H9 (cell line): ENCODE measurements at regions not wholly inside any gene's neighbourhood (a gene's known extent, or its start where the extent isn't known, plus 50 kb on each side); places are given as distances from the start of the nearest gene placed in this dataset.

Experiments used
- DNase-seq: peaks from one replicate; pipeline ENCODE4 v3.0.0-alpha.2; 2017
- H2AFZ ChIP-seq: one replicate; pipeline ENCODE4 v1.6.1; 2013; ENCODE audit warnings: mild to moderate bottlenecking, low read length, control low read depth, moderate library complexity
- H2AK5ac ChIP-seq: 2 replicates; pipeline ENCODE4 v1.6.1; 2013; ENCODE audit warnings: low read length, control low read depth, mixed read lengths; ENCODE audit not compliant: insufficient read length
- H2BK120ac ChIP-seq: one replicate; pipeline ENCODE4 v1.6.1; 2013; ENCODE audit warnings: low read depth, mild to moderate bottlenecking, low read length, control low read depth, inconsistent platforms; ENCODE audit not compliant: poor library complexity, severe bottlenecking
- H2BK12ac ChIP-seq: 2 replicates; pipeline ENCODE4 v1.6.1; 2013; ENCODE audit warnings: low read length, control low read depth, mixed read lengths, low read depth; ENCODE audit not compliant: insufficient read length
- H2BK15ac ChIP-seq: 2 replicates; pipeline ENCODE4 v1.6.1; 2013; ENCODE audit warnings: low read depth, low read length, control low read depth
- H2BK20ac ChIP-seq: one replicate; pipeline ENCODE4 v1.6.1; 2013; ENCODE audit warnings: low read depth, mild to moderate bottlenecking, low read length, control low read depth, inconsistent platforms; ENCODE audit not compliant: poor library complexity, severe bottlenecking
- H2BK5ac ChIP-seq: 2 replicates; pipeline ENCODE4 v1.6.1; 2013; ENCODE audit warnings: low read length, control low read depth, mixed read lengths; ENCODE audit not compliant: insufficient read length
- H3K14ac ChIP-seq: 2 replicates; pipeline ENCODE4 v1.6.1; 2013; ENCODE audit warnings: low read length, control low read depth; ENCODE audit not compliant: insufficient read depth
- H3K18ac ChIP-seq: 2 replicates; pipeline ENCODE4 v1.6.1; 2013; ENCODE audit warnings: low read depth, mild to moderate bottlenecking, mixed read lengths, low read length, control low read depth; ENCODE audit not compliant: insufficient read length
- H3K23ac ChIP-seq: 2 replicates; pipeline ENCODE4 v1.6.1; 2013; ENCODE audit warnings: low read length, control low read depth, mixed read lengths, low read depth; ENCODE audit not compliant: insufficient read length
- H3K23me2 ChIP-seq: 2 replicates; pipeline ENCODE4 v1.6.1; 2013; ENCODE audit warnings: low read depth, mild to moderate bottlenecking, mixed read lengths, low read length, control low read depth; ENCODE audit not compliant: insufficient read length, poor library complexity, severe bottlenecking
- H3K27ac ChIP-seq: 2 replicates; pipeline ENCODE4 v1.5.1; 2013; ENCODE audit warnings: low read length, control low read depth, mixed read lengths, low read depth; ENCODE audit not compliant: insufficient read length
- H3K27me3 ChIP-seq: 2 replicates; pipeline ENCODE4 v1.6.1; 2013; ENCODE audit warnings: low read length, control low read depth, inconsistent platforms; ENCODE audit not compliant: insufficient read depth
- H3K4ac ChIP-seq: 2 replicates; pipeline ENCODE4 v1.6.1; 2013; ENCODE audit warnings: low read depth, mild to moderate bottlenecking, control low read depth, inconsistent platforms, low read length, moderate library complexity
- H3K4me1 ChIP-seq: 2 replicates; pipeline ENCODE4 v1.6.1; 2013; ENCODE audit warnings: low read length, control low read depth, inconsistent platforms; ENCODE audit not compliant: insufficient read depth
- H3K4me2 ChIP-seq: 2 replicates; pipeline ENCODE4 v1.6.1; 2013; ENCODE audit warnings: low read length, control low read depth, mixed read lengths; ENCODE audit not compliant: insufficient read length, insufficient read depth
- H3K56ac ChIP-seq: 2 replicates; pipeline ENCODE4 v1.6.1; 2013; ENCODE audit warnings: low read depth, mild to moderate bottlenecking, mixed read lengths, low read length, control low read depth; ENCODE audit not compliant: insufficient read length
- H3K79me1 ChIP-seq: 2 replicates; pipeline ENCODE4 v1.6.1; 2013; ENCODE audit warnings: low read depth, mild to moderate bottlenecking, moderate library complexity, low read length, control low read depth, inconsistent platforms; ENCODE audit not compliant: insufficient read depth, poor library complexity, severe bottlenecking
- H3K79me2 ChIP-seq: 2 replicates; pipeline ENCODE4 v1.6.1; 2013; ENCODE audit warnings: low read length, control low read depth, inconsistent platforms; ENCODE audit not compliant: insufficient read depth
- H3K9ac ChIP-seq: 2 replicates; pipeline ENCODE4 v1.6.1; 2013; ENCODE audit warnings: low read length, control low read depth, mixed read lengths; ENCODE audit not compliant: insufficient read length; ENCODE audit errors: extremely low read depth
- H3K9me3 ChIP-seq: one replicate; pipeline ENCODE4 v1.6.1; 2013; ENCODE audit warnings: low read depth, low read length, inconsistent platforms; ENCODE audit not compliant: control insufficient read depth
- H3T11ph ChIP-seq: one replicate; pipeline ENCODE4 v1.6.1; 2013; ENCODE audit warnings: mild to moderate bottlenecking, low read length, control low read depth, inconsistent platforms
- H4K20me1 ChIP-seq: one replicate; pipeline ENCODE4 v1.6.1; 2013; ENCODE audit not compliant: control insufficient read depth, insufficient read length, insufficient read depth
- H4K5ac ChIP-seq: 2 replicates; pipeline ENCODE4 v1.6.1; 2013; ENCODE audit warnings: low read depth, mild to moderate bottlenecking, mixed read lengths, low read length, control low read depth; ENCODE audit not compliant: insufficient read length
- H4K8ac ChIP-seq: replicated peaks from 2 replicates; pipeline ENCODE4 v1.6.1; 2013; ENCODE audit warnings: low read length, control low read depth, mixed read lengths, low read depth; ENCODE audit not compliant: insufficient read length
- H4K91ac ChIP-seq: 2 replicates; pipeline ENCODE4 v1.6.1; 2013; ENCODE audit warnings: low read depth, mild to moderate bottlenecking, moderate library complexity, mixed read lengths, low read length, control low read depth; ENCODE audit not compliant: insufficient read length
- H3K27ac Mint-ChIP-seq, 3 experiments: 2 replicates in 2 of 3; 3 replicates in 1 of 3; pipeline ENCODE4 v1.8.0; 2020 to 2021; ENCODE audit warnings: mixed read lengths in 3 of 3, mild to moderate bottlenecking in 1 of 3, moderate library complexity in 1 of 3
- H3K27me3 Mint-ChIP-seq: 2 replicates; pipeline ENCODE4 v1.8.0; 2021; ENCODE audit warnings: low read depth, mild to moderate bottlenecking, moderate library complexity, mixed read lengths
- H3K36me3 Mint-ChIP-seq, 3 experiments: 2 replicates in 2 of 3; 3 replicates in 1 of 3; pipeline ENCODE4 v1.8.0; 2020 to 2021; ENCODE audit warnings: low read depth in 3 of 3, mixed read lengths in 3 of 3; ENCODE audit not compliant: insufficient read depth in 1 of 3
- H3K4me1 Mint-ChIP-seq, 2 experiments: 2 replicates each; pipeline ENCODE4 v1.8.0; 2020; ENCODE audit warnings: mixed read lengths in 2 of 2
- H3K4me3 Mint-ChIP-seq, 2 experiments: 2 replicates in 1 of 2; 3 replicates in 1 of 2; pipeline ENCODE4 v1.8.0; 2020 to 2021; ENCODE audit warnings: mild to moderate bottlenecking in 2 of 2, mixed read lengths in 2 of 2, moderate library complexity in 1 of 2
- H3K9me3 Mint-ChIP-seq, 2 experiments: 2 replicates in 1 of 2; 3 replicates in 1 of 2; pipeline ENCODE4 v1.8.0; 2020; ENCODE audit warnings: mild to moderate bottlenecking in 2 of 2, mixed read lengths in 2 of 2, moderate library complexity in 1 of 2
- CTCF ChIP-seq: fragments of 200-600 bp; sonication (generic); conservative IDR thresholded peaks from 3 replicates; pipeline ENCODE4 v1.8.0; 2021; ENCODE audit warnings: antibody characterized with exemption, mild to moderate bottlenecking
- WGBS: extraction: QIAGEN DNeasy Blood & Tissue Kit; methylation state at CpG from one replicate; pipeline ENCODE4 v1.1.7; 2013; ENCODE audit warnings: missing lambda C conversion rate, low lambda C conversion rate, mixed read lengths; ENCODE audit not compliant: insufficient read length; ENCODE audit errors: extremely low coverage; 5-methylcytosine and 5-hydroxymethylcytosine counted together

DNA sequence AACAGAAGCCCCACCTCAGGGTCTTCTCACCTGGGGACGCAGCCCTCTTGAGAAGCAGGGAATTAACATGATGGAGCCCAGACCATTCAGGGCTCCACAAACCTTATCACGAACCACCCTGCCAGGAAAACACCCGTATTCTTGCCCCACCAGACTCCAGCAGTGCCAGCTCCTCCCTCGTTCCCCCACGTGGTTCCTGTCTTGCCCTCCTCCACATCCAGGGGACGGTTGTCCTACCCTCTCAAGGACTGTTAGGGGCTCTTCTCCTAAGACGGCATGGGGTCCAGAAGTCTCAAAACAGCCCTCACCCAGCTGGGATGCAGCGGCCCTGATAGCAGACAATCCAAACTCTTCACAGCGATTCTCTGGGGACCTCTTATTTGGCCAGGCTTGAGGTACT is 372.2 kb upstream of the HS6ST1 start:
- Histone ChIP-seq H3K79me1 (no peaks in the 10 kb centered on the region), H2BK20ac (no peak overlapping the region), H4K20me1 (no peaks in the 10 kb centered on the region), H2BK12ac (no peak overlapping the region), H3K27me3 (no peaks in the 10 kb centered on the region), H3K23ac (no peak overlapping the region), H2BK15ac (no peak overlapping the region), H3K23me2 (no peaks in the 10 kb centered on the region), H2BK120ac (no peak overlapping the region), H3K9ac (no peak overlapping the region), H3K79me2 (no peaks in the 10 kb centered on the region), H3K4ac (no peak overlapping the region), H3K14ac (no peak overlapping the region), H3K9me3 (no peaks in the 10 kb centered on the region), H3K4me2 (no peak overlapping the region), H3K27ac (no peak overlapping the region), H4K5ac (no peak overlapping the region), H3K56ac (no peak overlapping the region), H2AK5ac (no peak overlapping the region), H2AFZ (no peak overlapping the region), H2BK5ac (no peak overlapping the region), H4K8ac (no peak overlapping the region), H4K91ac (no peak overlapping the region), H3K18ac (no peak overlapping the region), H3T11ph (no peak overlapping the region), H3K4me1 (no peaks in the 10 kb centered on the region)
- H3K4me3 Mint-ChIP-seq: no peak overlapping the region
- peak overlapping the region in 2 of 3 experiments; percentile 17 to 65; a peak in 2 of 7 replicates for H3K27ac Mint-ChIP-seq
- peaks cover 5% of the 10 kb centered on the region for H3K27me3 Mint-ChIP-seq
- peaks cover 11 to 24% of the 10 kb centered on the region in 2 experiments for H3K4me1 Mint-ChIP-seq
- no peak for TF ChIP-seq CTCF
- no CpG with 5 or more reads among the region's 9 CpGs for WGBS
- peaks cover 0 to 5% (median 0%) of the 10 kb centered on the region in 3 experiments; a peak in 1 of 7 replicates for H3K36me3 Mint-ChIP-seq
- DNase-seq: no peak
- H3K9me3 Mint-ChIP-seq: peaks cover 0 to 11% of the 10 kb centered on the region in 2 experiments; a peak in 3 of 5 replicates
